ENCODE measurements at regions not wholly inside any gene's neighbourhood (a gene's known extent, or its start where the extent isn't known, plus 50 kb on each side); places are given as distances from the start of the nearest gene placed in this dataset.

DNA sequence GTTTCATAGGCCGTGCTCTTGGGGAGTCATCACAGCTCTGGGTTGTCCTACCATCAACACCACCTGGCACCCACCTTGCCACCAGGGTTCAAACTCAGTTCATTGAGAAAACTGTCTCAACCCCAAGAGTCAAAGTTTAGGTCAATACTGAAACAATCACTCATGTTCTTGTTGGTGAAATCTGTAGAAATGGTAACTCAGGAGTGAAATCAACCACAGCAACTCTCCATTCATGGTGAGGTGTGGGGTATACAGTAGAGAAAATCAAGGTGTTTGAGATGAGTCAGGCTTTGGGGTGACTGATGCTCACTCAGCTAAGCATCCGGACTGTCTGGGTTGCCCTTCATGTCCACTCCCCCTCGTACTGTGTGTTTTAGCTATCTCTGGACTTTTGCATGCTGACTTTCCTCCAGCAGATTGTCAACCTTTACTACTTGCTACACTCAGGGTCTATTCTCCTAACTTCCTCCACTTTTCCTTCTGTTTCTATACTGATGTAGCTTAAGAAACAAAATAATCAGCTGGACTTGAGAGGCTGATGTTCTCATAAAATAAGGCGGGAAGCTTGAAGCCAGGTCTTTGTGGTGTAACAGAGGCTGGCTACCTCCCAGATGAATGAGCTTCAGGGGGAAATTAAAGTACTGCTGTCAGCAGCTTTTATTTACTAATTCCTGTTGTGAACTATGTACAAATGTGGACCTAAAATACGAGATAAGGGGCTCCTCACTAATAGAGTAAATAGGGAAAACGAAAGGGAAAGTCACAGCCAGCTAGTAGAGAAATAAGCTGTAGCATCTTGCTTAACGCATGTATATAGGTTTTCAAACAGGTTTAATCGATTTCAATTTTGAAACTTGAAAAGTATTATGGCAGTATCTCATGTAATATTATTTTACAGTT, 173.6 kb upstream of the AKR1E2 start:
- in situ Hi-C loops (cut with HindIII; ENCODE audit: low pct_unique_long_range_greater_than_20kb, low sequenced_read_pairs): no loop called here

DNA sequence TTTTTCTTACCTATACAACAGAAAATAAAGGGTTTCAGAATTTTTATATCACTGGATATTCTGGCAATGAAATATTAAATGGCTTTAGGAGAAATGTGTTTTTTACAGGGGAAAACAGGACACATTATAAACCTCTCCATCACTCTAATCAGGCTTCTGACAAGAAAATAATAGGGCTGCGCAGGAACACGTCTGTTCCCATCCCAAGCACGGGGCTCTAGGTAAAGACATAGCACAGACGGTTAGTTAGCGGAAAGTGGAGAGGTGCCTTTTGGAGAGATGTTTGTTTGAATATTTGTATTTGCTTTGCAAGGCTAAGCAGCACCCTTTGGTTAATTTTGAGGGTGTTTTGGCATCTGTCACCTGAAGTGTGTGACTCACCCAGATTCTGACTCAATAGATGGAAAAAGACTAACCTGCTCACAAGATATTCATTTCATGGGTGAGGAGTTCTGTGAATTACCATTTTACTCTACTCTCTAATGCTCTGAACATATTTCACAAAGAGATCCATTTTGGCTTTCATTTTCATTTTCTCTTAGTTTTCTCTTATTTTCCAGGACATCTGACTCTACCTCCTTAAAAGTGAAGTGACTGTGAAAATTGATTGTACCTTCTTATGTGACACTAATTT, 174.5 kb upstream of the AKR1E2 start:
- peak; percentile 34 for DNase-seq (ENCODE audit: low read depth)
- in situ Hi-C loops (cut with HindIII; ENCODE audit: low pct_unique_long_range_greater_than_20kb, low sequenced_read_pairs): no loop called here

More for the DNA sequence above, 173.6 kb upstream of the AKR1E2 start:
- DNase-seq (ENCODE audit: low read depth): no peak

DNA sequence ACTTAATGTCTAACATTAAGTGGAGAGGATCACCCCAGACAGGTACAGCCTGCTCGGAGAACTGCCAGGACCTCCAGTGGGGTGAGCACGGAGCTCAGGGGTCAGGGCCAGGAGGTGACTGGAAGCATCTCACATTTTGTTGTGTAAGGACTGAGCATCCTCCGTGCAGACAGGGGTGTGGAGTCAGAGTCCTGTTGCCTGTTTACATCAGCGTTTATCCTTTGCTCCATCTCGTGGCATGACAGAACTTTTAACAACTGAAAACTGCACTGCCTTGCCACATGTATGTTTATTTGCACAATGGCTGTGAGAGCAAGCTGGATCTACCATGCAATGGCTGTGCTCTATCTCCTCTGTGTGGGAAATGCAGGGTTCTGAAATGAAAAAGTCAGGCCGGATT, 175.4 kb upstream of the AKR1E2 start:
- in situ Hi-C loops (cut with HindIII; ENCODE audit: low pct_unique_long_range_greater_than_20kb, low sequenced_read_pairs): no loop called here
- DNase-seq (ENCODE audit: low read depth): no peak

DNA sequence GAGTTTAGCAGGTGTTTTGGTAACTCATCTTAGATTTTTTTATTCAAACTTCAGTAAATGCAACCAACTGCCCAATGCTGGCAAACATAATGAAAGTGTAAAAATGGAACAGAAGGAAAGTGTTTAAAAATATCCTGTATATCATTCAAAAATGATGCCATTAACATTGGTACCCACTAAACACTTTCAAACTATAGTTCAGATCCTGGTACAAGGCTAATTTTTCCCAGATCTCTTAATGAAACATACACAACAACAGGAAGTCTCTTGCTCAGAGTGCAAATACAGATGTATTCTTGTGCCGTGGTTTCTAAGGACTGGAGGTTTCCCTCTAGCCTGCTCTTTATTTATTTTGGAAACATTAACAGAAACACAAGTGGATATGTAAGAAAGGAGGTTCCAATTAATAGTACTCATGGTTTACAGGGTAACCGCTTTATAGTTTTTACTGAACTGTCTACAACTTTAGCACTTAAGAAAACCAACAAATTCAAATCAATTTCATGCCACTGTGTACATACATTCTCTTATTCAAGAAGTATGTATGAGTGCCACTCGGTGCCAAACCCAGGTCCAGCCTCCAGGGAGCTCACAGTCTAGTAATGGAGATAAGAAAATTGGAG, 176.0 kb upstream of the AKR1E2 start:
- DNase-seq (ENCODE audit: low read depth): no peak
- in situ Hi-C loops (cut with HindIII; ENCODE audit: low pct_unique_long_range_greater_than_20kb, low sequenced_read_pairs): no loop called here

DNA sequence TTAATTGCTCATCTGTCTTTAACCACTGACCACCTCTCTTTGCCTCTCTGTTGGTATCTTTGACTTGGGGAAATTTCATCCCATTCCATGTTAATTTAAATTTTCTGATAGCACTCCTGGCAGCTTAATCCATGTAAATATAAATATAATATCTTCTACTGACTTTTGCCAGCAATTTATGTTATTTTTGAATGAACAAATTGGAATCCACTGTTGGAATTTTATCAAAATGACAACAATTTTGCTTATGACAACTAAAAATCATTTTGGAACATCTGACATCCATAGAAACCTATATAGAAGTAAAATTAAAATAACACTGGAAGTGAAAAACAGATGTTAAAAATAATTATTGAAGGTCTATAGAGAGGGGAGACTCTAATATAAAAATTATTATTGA, 176.5 kb upstream of the AKR1E2 start:
- in situ Hi-C loops (cut with HindIII; ENCODE audit: low pct_unique_long_range_greater_than_20kb, low sequenced_read_pairs): no loop called here
- no peak for DNase-seq (ENCODE audit: low read depth)

DNA sequence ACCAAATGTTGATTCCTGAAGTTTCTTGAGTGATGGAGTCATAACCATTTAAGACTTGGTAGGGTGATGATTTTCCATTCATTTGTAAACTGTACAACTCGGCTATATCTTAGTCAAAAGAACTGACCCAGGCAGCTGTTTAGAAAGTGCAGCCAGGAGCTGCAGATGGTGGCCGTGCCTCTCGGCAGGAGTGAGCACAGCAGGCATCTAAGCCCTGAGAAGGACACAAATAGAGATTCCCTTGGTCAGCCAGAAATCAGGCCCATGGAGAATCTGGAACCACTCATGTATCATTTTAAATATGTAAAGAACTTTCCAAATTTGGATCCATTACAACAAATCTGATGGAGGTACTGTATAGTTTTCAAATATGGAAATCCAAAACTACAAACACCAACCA, 177.0 kb upstream of the AKR1E2 start:
- in situ Hi-C loops (cut with HindIII; ENCODE audit: low pct_unique_long_range_greater_than_20kb, low sequenced_read_pairs): no loop called here

DNA sequence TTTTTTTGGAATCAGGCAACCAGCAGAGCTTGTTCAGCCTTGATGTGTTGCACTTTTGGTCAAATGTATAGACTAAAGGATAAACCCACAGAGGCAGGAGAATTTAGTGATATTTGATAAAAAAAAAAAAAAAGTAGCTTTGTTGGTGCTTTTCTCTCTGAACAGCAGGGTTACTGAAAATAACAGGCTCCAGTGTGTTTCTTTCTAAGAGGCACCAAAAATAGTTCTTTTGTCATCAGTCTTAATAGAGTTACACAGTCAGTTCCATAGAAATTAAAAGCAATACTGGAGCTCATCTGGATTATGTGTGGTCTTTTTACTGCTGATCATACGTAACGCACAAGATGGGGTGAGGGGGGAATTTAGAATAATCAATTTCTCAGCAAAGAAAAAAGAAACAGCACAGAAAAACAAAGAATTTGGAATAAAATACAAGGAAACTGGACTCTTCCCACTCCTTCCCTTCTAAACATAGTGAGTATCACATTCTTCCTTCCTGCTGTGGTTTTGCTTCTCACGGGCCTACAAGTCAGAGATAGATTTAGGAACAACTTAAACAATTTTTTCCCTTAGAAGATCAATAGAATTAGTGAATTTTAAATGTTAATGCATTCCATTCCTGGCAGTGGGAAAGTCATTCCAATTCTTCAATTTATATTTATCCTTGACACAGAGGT, 178.8 kb upstream of the AKR1E2 start:
- DNase-seq (ENCODE audit: low read depth): no peak
- in situ Hi-C loops (cut with HindIII; ENCODE audit: low pct_unique_long_range_greater_than_20kb, low sequenced_read_pairs): no loop called here

More for the DNA sequence above, 177.0 kb upstream of the AKR1E2 start:
- no peak for DNase-seq (ENCODE audit: low read depth)

DNA sequence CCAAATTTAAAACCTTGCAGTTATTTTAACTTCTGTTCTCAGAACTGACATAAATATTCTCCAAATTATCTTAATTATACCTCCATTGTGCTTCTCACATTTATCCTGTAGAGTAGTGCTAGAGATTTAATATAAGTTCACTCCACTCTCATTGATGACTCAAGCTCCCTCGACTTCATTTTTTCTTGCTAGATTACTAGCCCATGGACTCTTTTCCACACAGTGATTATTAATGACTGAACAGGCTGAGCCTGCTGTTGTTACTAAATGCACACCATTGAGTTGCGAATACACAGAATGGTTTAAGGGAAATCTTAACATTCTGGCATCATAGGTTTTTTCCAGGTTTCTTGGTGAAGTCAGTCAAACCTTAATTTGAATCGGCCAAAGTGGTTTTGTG, 179.5 kb upstream of the AKR1E2 start:
- in situ Hi-C loops (cut with HindIII; ENCODE audit: low pct_unique_long_range_greater_than_20kb, low sequenced_read_pairs): no loop called here
- no peak for DNase-seq (ENCODE audit: low read depth)

DNA sequence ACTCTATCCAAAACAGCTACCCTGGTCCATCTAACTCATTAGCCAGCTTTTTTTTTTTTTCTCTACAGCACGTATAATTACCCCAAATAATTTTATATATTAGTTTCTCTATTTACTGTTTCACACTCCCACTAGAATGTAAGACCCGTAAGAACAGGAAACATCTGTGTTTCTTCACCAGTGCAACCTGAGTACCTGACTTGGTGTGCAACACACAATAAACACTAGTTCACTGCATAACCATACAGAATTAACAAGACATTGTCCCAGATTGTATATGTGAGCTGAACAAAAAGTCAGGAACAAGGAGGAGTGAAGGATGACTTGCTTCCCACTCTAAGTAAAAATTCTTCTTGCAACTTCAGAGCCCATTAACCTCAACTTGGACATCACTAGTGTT, 180.2 kb upstream of the AKR1E2 start:
- in situ Hi-C loops (cut with HindIII; ENCODE audit: low pct_unique_long_range_greater_than_20kb, low sequenced_read_pairs): no loop called here

DNA sequence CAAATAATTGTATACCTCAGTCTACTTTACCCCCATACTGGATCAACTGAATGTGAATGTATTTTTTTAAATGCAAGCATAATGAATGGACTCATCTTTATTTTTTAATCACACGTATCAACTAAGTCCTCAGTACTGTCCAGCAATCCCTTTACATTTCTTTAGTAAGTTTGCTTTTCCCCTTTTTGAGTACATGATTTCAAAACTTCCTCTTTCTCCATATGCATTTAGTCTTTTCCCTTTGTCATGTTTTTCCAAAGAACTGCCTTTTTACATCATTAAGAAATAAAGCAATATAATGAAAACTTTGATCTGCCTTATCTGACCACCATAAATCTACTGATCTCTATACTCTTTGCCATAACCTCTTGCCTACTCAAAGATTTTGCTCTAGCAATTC, 182.5 kb upstream of the AKR1E2 start:
- in situ Hi-C loops (cut with HindIII; ENCODE audit: low pct_unique_long_range_greater_than_20kb, low sequenced_read_pairs): no loop called here
- DNase-seq (ENCODE audit: low read depth): no peak

More for the DNA sequence above, 180.2 kb upstream of the AKR1E2 start:
- no peak for DNase-seq (ENCODE audit: low read depth)

DNA sequence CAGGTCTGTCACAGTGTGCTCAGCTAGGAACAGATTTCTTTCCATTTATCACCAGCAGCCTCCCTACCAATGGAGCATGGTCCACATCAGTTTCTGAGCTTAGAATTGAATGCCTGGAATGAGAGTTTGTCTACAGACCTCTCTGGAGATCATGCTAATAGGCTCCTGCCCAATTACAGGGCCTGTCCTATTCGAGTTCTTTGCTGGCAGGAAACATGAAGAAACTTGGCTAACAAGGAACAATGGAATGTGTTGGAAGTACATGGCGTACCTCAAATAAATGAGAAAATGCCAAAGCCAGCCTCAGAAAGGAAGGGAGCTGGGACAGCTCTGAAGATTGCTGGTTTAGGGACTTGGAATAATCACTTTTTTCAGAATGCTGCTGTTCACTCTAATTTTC, 186.0 kb upstream of the AKR1E2 start:
- in situ Hi-C loops (cut with HindIII; ENCODE audit: low pct_unique_long_range_greater_than_20kb, low sequenced_read_pairs): no loop called here
- no peak for DNase-seq (ENCODE audit: low read depth)

DNA sequence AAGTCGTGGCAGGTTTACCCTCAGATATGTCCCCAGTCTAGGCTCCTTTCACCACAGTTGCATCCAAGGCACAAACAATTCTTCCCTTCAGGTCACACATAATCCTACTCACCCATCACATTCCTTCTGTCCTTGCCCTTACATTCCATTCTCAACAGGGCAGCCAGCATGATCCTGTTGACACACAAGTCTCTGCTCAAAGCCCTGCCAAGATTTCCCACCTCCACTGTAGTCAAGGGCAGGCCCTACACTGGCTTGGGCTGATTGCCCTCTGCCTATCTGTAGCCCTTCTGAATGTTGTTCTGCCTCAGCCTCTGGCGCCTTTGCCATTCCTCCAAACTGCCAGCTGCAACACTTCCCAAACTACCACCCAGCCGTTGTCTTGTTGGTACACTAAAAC, 187.9 kb upstream of the AKR1E2 start:
- DNase-seq (ENCODE audit: low read depth): no peak
- in situ Hi-C loops (cut with HindIII; ENCODE audit: low pct_unique_long_range_greater_than_20kb, low sequenced_read_pairs): no loop called here

DNA sequence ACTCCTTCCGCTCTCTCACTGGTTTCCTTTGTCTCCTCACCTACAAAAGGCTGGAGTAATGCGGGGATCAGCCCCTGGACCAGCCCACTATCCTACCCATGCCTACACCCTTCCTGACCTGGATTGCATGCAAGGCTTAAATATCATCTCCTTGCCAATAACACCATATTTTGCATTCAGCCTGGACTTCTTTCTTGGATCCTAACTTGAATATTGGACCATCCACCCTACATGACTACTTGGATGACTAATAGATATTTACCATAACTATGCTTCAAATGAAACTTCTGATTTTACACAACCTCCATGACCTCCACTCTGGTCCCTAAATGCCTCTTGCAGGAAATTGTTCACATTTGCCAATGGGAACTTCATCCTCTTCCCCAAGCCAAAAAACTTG, 188.3 kb upstream of the AKR1E2 start:
- no peak for DNase-seq (ENCODE audit: low read depth)
- in situ Hi-C loops (cut with HindIII; ENCODE audit: low pct_unique_long_range_greater_than_20kb, low sequenced_read_pairs): no loop called here

DNA sequence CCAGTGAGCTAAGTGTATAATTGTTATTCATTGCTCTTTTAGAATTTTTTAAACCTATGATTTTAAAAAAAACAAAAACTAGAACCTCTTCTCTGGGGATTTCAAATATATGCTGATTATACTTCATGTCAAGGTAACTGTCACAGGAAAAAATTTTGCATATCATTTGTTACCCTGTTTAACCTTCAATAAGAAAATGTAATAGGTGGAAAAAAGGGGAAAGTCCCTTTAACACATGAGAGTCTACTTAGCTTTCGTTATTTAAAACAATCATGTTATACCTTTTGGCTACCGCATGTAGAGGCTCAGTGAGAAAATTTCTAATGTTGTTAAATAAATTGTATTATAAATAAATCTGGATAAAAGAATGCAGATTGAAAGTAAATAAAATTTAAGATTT, 190.1 kb upstream of the AKR1E2 start:
- DNase-seq (ENCODE audit: low read depth): no peak
- in situ Hi-C loops (cut with HindIII; ENCODE audit: low pct_unique_long_range_greater_than_20kb, low sequenced_read_pairs): no loop called here

DNA sequence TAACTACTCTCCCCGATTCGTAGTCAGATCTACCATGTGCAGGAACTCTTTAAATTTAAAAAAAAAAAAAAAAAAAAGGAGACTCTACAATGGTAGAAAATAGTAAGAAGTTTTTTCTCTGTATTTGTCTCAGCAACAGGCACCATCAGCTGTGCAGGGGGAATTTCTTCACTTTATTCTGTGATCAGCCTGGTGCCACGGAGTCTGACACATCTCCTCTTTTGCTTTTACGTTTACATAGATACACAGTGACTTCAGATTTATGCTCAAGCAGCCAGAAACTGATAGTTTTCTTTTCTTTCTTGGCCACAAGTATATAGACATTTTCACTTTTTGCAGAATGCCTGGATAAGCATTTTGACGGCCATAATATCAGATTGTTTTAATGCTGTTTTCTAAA, 190.6 kb upstream of the AKR1E2 start:
- in situ Hi-C loops (cut with HindIII; ENCODE audit: low pct_unique_long_range_greater_than_20kb, low sequenced_read_pairs): no loop called here
- no peak for DNase-seq (ENCODE audit: low read depth)

DNA sequence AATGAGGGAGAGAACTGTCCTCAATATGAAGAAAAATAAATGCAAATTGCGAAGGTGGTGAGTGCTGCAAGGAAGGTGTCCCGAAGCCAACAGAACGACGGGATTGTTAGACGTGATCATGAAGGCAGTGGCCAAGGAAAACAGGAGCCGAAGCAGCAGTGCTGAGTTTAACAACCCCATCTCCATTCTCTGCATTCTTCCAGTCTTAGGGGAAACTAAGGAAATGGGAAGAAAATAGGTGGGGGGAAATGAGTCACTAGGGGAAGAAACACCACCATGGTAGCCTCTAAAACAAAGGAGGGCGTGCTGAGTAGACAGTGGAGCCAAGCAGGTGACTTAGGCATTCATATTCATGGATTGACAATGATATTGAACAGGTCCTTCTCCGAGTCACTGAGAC, 192.2 kb upstream of the AKR1E2 start:
- in situ Hi-C loops (cut with HindIII; ENCODE audit: low pct_unique_long_range_greater_than_20kb, low sequenced_read_pairs): no loop called here
- no peak for DNase-seq (ENCODE audit: low read depth)

DNA sequence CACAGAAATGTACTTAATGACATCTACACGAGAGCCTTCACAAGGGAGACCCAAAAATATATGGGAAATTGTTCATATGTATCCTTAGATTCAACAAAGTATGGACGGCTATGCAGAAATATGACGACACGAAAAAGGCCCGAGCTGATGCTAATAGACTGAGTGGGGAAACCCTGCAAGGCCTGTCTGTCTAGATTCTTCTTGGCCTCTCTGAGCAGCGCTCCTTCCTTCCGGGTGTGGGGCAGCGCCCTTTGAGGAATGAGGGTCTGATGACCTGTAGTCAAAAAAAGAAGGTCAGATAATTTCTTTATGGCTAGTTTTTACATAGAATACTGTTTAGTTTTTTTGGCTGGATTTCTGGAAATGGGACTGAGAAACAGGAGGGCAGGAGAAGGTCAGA, 192.8 kb upstream of the AKR1E2 start:
- DNase-seq (ENCODE audit: low read depth): no peak
- in situ Hi-C loops (cut with HindIII; ENCODE audit: low pct_unique_long_range_greater_than_20kb, low sequenced_read_pairs): no loop called here

DNA sequence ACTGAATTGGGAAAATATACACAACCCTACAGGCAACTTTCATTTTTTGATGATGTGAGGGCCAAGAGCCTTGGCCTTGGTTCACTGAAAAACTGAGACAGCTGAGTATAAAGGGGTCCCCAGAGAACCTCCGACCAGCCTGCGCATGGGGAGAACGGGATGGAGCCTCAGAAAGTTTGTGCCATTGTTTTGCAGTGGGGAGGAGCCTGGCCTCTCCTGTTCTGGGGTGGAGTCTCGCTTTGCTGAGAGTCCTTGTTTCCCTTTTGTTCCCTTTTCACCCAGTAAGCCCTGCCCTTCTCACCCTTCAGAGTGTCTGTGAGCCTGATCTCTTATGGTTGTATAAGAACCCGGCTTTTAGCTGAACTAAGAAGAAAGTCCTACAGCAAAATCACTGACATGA, 193.2 kb upstream of the AKR1E2 start:
- in situ Hi-C loops (cut with HindIII; ENCODE audit: low pct_unique_long_range_greater_than_20kb, low sequenced_read_pairs): no loop called here
- no peak for DNase-seq (ENCODE audit: low read depth)

DNA sequence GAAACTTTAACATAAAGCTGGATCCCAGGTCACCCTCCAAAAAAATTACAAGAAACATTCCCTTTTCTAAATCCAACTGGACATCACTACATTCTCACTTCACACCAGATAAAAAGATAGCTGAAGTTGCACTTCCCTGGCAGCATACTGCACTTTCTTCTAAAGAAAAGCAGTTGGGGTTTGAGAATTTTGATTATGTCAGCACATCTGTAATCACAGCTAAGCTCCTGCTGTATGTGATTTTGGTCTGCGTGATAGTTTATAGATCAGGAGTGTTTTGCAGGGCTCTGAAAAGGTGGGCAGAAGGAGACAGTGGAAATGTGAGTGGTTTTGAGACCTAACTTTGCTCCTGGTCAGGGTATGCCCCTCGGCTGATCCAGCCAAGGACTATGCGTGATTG, 199.1 kb upstream of the AKR1E2 start:
- in situ Hi-C loops (cut with HindIII; ENCODE audit: low pct_unique_long_range_greater_than_20kb, low sequenced_read_pairs): no loop called here
- no peak for DNase-seq (ENCODE audit: low read depth)

Data from Caki2 (cell line).